Choroid plexus epithelial cell (primary cell): ENCODE measurements at regions not wholly inside any gene's neighbourhood (a gene's known extent, or its start where the extent isn't known, plus 50 kb on each side); places are given as distances from the start of the nearest gene placed in this dataset.

Source experiments
- DNase-seq: peaks from one replicate; pipeline ENCODE4 v3.0.0-alpha.2; 2010; ENCODE audit warnings: low read depth
- H3K4me3 ChIP-seq: 2 replicates; pipeline ENCODE4 v1.5.1; 2011; ENCODE audit warnings: low read depth, mild to moderate bottlenecking, control low read depth, low read length, moderate library complexity
- TF ChIP-seq, protein P1 (sequence below): conservative IDR thresholded peaks from 2 replicates; pipeline ENCODE4 v1.5.1; 2011; ENCODE audit warnings: low read depth, mild to moderate bottlenecking, control low read depth, inconsistent platforms, low read length, moderate library complexity

DNA sequence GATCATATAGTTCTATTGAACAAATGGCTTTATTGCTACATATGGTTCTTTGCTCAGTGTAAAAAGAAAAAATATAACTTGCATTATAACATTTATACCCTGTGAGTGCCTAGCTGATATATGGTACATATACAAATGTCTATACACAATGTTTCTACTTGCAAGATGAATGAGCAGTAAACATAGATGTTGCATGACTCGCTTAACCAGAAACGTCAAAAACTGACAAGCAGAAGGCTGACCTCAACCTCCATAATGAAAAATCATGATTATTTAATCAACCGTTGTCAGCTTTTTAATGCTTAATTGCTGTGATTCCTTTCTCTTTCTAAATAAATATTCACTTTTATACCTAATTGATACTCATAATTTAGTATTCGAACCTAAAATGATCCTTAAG is 183.3 kb downstream of the PTN start:
- TF ChIP-seq, protein P1, sequence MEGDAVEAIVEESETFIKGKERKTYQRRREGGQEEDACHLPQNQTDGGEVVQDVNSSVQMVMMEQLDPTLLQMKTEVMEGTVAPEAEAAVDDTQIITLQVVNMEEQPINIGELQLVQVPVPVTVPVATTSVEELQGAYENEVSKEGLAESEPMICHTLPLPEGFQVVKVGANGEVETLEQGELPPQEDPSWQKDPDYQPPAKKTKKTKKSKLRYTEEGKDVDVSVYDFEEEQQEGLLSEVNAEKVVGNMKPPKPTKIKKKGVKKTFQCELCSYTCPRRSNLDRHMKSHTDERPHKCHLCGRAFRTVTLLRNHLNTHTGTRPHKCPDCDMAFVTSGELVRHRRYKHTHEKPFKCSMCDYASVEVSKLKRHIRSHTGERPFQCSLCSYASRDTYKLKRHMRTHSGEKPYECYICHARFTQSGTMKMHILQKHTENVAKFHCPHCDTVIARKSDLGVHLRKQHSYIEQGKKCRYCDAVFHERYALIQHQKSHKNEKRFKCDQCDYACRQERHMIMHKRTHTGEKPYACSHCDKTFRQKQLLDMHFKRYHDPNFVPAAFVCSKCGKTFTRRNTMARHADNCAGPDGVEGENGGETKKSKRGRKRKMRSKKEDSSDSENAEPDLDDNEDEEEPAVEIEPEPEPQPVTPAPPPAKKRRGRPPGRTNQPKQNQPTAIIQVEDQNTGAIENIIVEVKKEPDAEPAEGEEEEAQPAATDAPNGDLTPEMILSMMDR, result no peak
- no peak for DNase-seq
- H3K4me3 ChIP-seq, result no peak overlapping the region

DNA sequence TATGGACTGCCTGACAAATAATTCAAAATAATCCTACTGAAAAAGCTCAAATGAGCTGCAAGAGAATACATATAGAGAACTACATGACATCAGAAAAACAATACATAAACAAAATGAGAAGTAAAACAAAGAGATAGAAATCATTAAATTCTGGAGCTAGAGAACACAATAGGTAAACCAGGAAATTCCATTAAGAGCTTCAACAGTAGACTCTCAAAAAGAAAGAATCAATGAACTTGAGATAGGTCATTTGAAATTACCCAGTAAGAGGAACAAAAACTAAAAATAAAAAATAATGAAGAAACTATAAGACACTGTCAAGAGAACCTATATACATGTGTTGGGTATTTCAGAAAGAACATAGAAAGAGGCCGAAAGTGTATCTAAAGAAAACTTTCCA is 186.3 kb downstream of the PTN start:
- no peak overlapping the region for H3K4me3 ChIP-seq
- TF ChIP-seq, protein P1, result no peak
- DNase-seq, result no peak

DNA sequence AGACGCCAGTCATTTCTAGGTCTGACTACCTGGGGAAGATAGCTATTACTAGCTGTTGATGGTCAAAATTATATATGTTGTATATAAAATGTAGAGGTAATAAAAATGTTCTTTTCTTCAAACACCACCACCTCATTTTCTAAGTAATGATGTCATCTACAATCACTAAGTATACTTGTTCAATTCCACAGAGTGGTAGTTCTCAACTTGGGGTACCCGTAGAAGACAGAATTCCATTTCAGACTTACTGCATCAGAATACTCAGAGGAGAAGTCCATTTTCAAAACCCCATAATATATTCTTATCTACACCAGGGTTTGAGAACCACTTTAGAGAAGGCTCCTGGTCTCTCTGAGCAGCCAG is 191.9 kb downstream of the PTN start:
- DNase-seq, result no peak
- TF ChIP-seq, protein P1, result no peak

DNA sequence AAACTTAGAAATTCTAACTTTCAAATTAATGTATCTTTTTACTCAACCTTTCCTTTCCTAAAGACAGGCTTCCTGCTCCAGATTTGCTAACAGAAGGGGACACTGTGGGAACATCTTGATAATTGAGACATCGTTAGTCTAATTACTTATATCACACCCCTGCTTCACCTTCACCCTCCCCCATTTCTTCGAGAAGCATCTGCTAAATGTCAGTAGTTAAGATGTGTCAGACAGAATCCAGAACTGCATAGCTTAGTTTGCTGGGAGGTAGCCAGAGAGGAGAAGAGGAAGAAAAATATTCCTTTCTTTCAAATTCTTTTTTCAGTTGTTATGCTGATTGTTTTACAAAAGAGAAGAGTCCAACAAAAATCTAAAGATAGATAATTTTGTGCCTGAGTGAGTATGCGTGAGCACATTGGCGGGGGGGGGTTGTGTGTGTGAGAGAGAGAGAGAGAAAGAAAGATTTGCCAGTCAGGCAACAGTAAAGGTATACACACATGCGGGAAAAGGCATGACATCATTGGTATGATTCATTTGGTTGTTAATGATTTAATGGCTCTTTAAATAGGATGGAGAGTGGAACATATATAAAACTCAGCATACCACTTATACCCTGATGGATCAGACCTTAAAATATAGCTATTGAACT is 192.4 kb downstream of the PTN start:
- TF ChIP-seq, protein P1, result no peak
- peak; percentile 38 for DNase-seq
- no peak overlapping the region for H3K4me3 ChIP-seq

More for the DNA sequence above, 191.9 kb downstream of the PTN start:
- no peak overlapping the region for H3K4me3 ChIP-seq

DNA sequence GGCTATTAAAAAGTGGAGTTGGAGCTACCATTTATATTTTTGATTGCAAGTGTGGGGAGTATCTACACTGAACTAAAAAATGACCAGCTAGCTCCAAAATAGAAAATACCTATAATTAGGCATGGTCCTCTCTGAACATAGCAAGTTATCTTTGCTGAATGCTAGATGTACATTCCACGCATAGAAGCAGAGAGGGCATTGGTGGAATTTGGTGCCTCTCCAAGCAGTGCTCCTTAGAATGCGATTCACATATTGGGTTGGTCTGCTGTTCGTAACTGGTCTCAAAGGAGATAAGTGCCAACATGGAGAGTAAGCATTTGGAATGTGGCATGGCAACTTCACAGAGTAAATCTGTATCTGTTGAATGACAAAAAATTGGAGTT is 196.2 kb downstream of the PTN start:
- TF ChIP-seq, protein P1, result no peak
- H3K4me3 ChIP-seq, result no peak overlapping the region
- DNase-seq, result peak; percentile 5

DNA sequence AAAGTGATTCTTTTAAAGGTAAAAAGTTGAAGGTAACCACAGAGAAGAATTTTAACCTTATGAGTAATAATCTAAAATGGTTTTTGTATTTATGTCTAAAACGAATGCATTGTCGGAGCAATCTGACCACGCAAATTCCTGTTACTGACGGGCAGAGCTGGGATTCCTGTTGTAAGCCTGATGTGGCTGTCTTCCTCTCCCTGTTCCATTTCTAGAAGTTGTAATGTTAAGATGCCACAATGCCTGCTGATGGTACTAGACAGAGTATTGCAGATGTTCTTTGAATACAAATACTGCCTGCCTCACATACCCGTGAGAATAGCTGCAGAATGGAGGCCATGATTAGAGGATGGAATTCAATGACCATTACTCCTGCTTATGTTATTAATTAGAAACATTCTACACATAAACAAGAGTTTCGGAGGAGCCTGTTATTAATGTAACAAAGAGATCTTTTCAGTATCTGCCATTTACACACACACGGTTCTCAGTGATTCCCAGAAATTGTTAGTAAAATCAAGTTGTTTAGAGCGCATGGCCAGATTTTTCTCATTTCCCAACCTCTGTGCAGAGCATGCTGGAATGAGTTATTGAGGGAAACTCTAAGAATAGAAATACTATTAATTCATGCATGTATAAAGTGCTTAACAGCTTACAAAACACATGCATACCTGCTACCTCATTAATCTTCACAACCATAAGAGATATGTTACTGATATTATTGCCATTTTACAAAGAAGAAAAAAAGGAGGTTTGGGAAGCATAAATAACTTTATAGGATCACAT is 196.8 kb downstream of the PTN start:
- peak overlapping the region; percentile 29 for H3K4me3 ChIP-seq
- TF ChIP-seq, protein P1, result no peak
- peak; percentile 83 for DNase-seq

DNA sequence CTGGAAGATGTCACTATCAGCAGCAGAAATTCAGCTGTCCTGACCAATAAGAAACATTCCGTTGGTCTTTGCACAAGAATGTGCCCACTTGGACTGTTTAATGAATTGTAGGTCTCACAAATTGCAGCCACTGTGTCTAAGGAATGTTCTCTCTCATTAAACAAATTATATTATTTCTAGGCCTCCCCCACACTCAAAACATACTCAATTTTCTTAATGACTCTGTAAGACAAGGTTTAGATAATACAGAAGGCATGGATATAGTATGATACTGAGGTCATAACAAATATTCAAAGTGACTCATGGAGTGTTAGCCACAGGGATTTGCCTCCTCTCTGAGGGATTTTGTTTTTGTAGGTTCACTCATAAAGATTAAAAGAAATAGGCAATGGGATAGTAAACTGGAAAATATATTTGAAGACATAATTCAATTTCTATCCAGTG is 197.5 kb downstream of the PTN start:
- TF ChIP-seq, protein P1, result no peak
- DNase-seq, result peak; percentile 72
- H3K4me3 ChIP-seq, result no peak overlapping the region
